BLaER1 treated with 17β-estradiol and CSF1 and Interleukin-3, amounts not matched to agents 10 nM and 100 nM (cell line): ENCODE measurements at regions not wholly inside any gene's neighbourhood (a gene's known extent, or its start where the extent isn't known, plus 50 kb on each side); places are given as distances from the start of the nearest gene placed in this dataset.

Experiments
- H3K27ac ChIP-seq, 11 experiments: shearing (Covaris generic); formaldehyde crosslinking; 2 replicates each; pipeline ENCODE4 v1.8.1; 2022
- H3K27me3 ChIP-seq, 11 experiments: shearing (Covaris generic); formaldehyde crosslinking; 2 replicates each; pipeline ENCODE4 v1.8.1; 2022
- H3K36me3 ChIP-seq, 11 experiments: shearing (Covaris generic); formaldehyde crosslinking; 2 replicates each; pipeline ENCODE4 v1.8.1; 2022
- H3K4me1 ChIP-seq, 10 experiments: shearing (Covaris generic); formaldehyde crosslinking; 2 replicates each; pipeline ENCODE4 v1.8.1; 2022
- H3K4me2 ChIP-seq, 11 experiments: shearing (Covaris generic); formaldehyde crosslinking; 2 replicates each; pipeline ENCODE4 v1.8.1; 2022
- H3K4me3 ChIP-seq, 10 experiments: shearing (Covaris generic); formaldehyde crosslinking; 2 replicates each; pipeline ENCODE4 v1.8.1; 2022
- H3K9ac ChIP-seq, 11 experiments: shearing (Covaris generic); formaldehyde crosslinking; 2 replicates each; pipeline ENCODE4 v1.8.1; 2022
- H3K9me3 ChIP-seq, 11 experiments: shearing (Covaris generic); formaldehyde crosslinking; replicated peaks in 1 of 11; 2 replicates each; pipeline ENCODE4 v1.8.1; 2022
- H4K20me1 ChIP-seq, 11 experiments: shearing (Covaris generic); formaldehyde crosslinking; 2 replicates each; pipeline ENCODE4 v1.8.1; 2022
- Cebpa-rat ChIP-seq, 11 experiments: shearing (Covaris generic); IDR thresholded peaks; 2 replicates each; pipeline ENCODE4 v1.8.1; 2022

DNA sequence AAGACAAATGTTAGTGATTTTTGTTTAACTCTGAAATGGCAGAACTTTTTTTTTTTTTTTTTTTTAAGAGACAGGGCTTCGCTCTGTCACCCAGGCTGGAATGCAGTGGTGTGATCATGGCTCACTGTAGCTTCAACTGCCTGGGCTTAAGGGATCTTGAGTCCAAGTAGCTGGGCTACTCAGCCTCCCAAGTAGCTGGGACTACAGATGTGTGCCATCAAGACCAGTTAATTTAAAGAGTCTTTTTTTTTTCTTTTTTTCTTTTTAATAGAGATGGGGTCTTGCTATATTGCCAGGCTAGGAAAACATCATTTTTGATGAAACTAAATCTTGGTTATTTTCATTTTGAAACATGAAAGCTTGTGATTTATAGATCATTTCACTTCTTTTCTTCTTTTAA is 91.6 kb upstream of the PTCH1 start:
- TF ChIP-seq Cebpa-rat (IDR thresholded peaks at IDR 0.05), result no peak
- no peak overlapping the region for H3K9ac ChIP-seq
- no peak overlapping the region for H3K4me3 ChIP-seq
- H3K36me3 ChIP-seq, result no peaks in the 10 kb centered on the region
- H3K4me1 ChIP-seq, result no peaks in the 10 kb centered on the region
- H3K9me3 ChIP-seq, result peaks cover 0 to 8% (median under 1%) of the 10 kb centered on the region in 11 experiments; a peak in 5 of 22 replicates
- H3K27me3 ChIP-seq, result no peaks in the 10 kb centered on the region
- no peak overlapping the region for H3K4me2 ChIP-seq
- no peak overlapping the region for H3K27ac ChIP-seq
- no peaks in the 10 kb centered on the region for H4K20me1 ChIP-seq

DNA sequence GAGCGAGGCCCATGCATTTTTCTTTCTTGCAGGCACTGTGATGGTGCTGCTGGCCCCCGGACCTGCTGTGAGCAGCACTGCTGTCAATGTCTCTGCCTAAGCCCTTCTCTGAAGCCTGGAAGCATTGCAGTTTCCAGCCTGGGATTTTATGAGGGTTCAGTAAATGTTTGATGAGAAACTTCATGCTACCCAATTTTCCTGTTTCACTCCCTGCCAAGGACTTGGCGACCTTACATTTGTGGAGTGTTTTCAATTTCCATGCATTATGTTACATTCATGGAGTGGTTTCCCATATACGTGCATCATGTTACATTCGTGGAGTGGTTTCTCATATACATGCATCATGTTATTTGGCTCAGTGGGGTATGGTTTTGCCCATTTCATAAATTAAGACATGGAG is 90.7 kb upstream of the PTCH1 start:
- Histone ChIP-seq H3K4me1 (no peaks in the 10 kb centered on the region), H3K27me3 (no peaks in the 10 kb centered on the region), H3K4me2 (no peak overlapping the region), H3K9me3 (peaks cover 0 to 3% (median 0%) of the 10 kb centered on the region in 11 experiments; a peak in 1 of 22 replicates), H3K36me3 (no peaks in the 10 kb centered on the region), H4K20me1 (no peaks in the 10 kb centered on the region), H3K27ac (no peak overlapping the region), H3K9ac (no peak overlapping the region), H3K4me3 (no peak overlapping the region)
- no peak for TF ChIP-seq Cebpa-rat (IDR thresholded peaks at IDR 0.05)

DNA sequence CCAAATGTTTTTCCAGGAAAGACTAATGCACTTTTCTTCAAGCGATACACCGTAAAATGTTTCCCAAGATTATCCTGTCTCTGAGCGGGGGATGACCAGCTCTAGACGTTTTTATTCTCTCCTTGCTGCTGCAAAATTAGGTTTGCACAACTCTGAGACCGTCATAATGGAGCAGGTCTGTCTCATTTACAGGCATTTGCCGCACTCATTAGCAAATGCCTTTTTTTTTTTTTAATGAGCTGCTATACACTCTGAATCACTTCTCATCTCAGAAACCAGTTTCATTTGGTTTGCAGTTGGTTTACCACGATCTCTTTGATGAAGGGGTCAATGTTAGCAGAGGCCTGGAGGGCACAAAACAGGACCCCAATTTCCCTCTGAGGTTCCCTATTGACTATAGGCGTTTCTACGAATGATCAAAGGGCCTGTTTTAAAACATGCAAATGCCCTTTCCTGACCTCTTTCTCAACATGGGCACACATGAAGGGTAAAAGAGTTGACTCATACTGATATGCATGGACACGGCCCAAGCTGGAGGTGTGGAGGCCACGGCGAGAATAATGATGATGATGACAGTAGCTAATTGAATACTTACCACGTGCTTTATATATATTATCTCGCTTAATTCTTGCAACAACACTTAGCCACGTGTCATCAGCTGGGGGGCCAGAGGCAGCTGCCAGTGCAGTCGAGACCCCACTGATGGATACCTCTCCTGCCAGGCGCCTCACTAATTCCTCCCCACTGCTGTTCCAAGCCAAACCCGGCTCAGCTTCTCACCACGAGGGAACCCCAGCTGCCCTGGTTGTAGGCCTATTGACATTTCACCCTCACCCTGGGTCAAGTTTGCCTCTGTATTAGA is 89.9 kb upstream of the PTCH1 start:
- H3K9ac ChIP-seq, result no peak overlapping the region
- no peaks in the 10 kb centered on the region for H3K36me3 ChIP-seq
- H3K4me2 ChIP-seq, result no peak overlapping the region
- no peak overlapping the region for H3K27ac ChIP-seq
- H3K27me3 ChIP-seq, result no peaks in the 10 kb centered on the region
- H3K9me3 ChIP-seq, result no peaks in the 10 kb centered on the region
- H4K20me1 ChIP-seq, result no peaks in the 10 kb centered on the region
- H3K4me1 ChIP-seq, result no peaks in the 10 kb centered on the region
- no peak overlapping the region for H3K4me3 ChIP-seq
- TF ChIP-seq Cebpa-rat (IDR thresholded peaks at IDR 0.05), result no peak

GRCh38 chr9:95605816-95606488 is 89.2 kb upstream of the PTCH1 start:
- TF ChIP-seq Cebpa-rat (IDR thresholded peaks at IDR 0.05), result no peak
- Histone ChIP-seq H3K4me1 (no peaks in the 10 kb centered on the region), H3K9me3 (no peaks in the 10 kb centered on the region), H3K27ac (no peak overlapping the region), H3K4me2 (no peak overlapping the region), H3K36me3 (no peaks in the 10 kb centered on the region), H4K20me1 (no peaks in the 10 kb centered on the region), H3K4me3 (no peak overlapping the region), H3K9ac (no peak overlapping the region), H3K27me3 (no peaks in the 10 kb centered on the region)

GRCh38 chr9:95605101-95605500 is 88.3 kb upstream of the PTCH1 start:
- Histone ChIP-seq H3K27ac (no peak overlapping the region), H3K27me3 (no peaks in the 10 kb centered on the region), H4K20me1 (no peaks in the 10 kb centered on the region), H3K4me2 (no peak overlapping the region), H3K9ac (no peak overlapping the region), H3K4me1 (no peaks in the 10 kb centered on the region), H3K4me3 (no peak overlapping the region), H3K36me3 (no peaks in the 10 kb centered on the region), H3K9me3 (no peaks in the 10 kb centered on the region)
- TF ChIP-seq Cebpa-rat (IDR thresholded peaks at IDR 0.05), result no peak

GRCh38 chr9:95598236-95598635 is 81.5 kb upstream of the PTCH1 start:
- H4K20me1 ChIP-seq, result no peaks in the 10 kb centered on the region
- no peak overlapping the region for H3K27ac ChIP-seq
- H3K4me1 ChIP-seq, result peaks cover 0 to 11% (median 2%) of the 10 kb centered on the region in 10 experiments; a peak in 5 of 20 replicates
- no peak overlapping the region for H3K9ac ChIP-seq
- no peaks in the 10 kb centered on the region for H3K36me3 ChIP-seq
- no peak for TF ChIP-seq Cebpa-rat (IDR thresholded peaks at IDR 0.05)
- H3K9me3 ChIP-seq, result no peaks in the 10 kb centered on the region
- H3K4me2 ChIP-seq, result no peak overlapping the region
- H3K4me3 ChIP-seq, result no peak overlapping the region
- H3K27me3 ChIP-seq, result no peaks in the 10 kb centered on the region

DNA sequence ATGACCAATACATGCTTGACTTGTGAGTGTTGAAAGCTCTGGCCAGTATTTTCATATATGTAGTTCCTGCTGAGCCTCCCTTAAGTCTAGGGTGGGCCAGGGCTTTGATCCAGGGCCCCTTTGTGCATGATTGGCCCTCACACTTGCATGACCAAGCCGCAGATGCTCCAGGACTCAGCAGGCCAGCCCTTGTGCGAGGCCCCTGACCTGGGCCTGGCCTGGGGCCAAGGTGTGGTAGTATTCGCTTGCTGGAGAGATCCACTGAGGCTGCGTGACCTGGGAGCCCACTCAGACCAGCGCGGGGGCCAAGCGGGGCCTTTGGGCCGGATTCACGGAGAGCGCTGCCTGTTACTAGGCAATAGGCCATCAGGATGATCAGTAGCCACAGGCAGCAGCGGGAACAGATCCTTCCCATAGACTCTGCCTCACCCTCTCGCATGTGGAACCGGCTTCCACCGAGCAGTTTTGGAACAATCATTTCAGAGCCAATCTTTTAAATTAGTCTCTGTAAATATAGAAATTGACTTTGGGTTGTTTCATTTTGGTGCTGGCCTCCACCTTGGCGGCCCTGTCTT is 79.0 kb upstream of the PTCH1 start:
- H3K36me3 ChIP-seq, result no peaks in the 10 kb centered on the region
- no peak overlapping the region for H3K9ac ChIP-seq
- H3K27ac ChIP-seq, result no peak overlapping the region
- H3K9me3 ChIP-seq, result no peaks in the 10 kb centered on the region
- no peak for TF ChIP-seq Cebpa-rat (IDR thresholded peaks at IDR 0.05)
- no peaks in the 10 kb centered on the region for H3K27me3 ChIP-seq
- peaks cover 0 to 11% (median 2%) of the 10 kb centered on the region in 10 experiments; a peak in 5 of 20 replicates for H3K4me1 ChIP-seq
- H4K20me1 ChIP-seq, result no peaks in the 10 kb centered on the region
- peak overlapping the region in 3 of 11 experiments; percentile 23 to 36 (median 24); a peak in 3 of 22 replicates for H3K4me2 ChIP-seq
- no peak overlapping the region for H3K4me3 ChIP-seq

DNA sequence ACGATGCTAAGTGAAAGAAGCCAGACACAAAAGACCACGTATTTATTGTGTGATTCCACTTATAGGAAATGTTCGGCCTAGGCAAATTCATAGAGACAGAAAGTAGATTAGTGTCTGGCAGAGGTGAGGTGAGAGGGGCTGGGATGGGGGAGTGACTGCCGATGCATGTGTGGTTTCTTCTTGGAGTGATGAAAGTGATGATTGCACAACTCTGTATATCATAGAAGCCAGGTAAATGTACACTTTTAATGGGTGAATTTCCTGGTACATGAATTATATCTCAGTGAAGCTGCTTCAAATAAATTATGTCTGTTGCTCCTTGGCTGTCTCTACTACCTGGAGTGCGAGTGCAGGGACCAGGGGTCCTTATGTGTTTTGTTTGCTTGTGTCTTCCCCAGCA is 76.2 kb upstream of the PTCH1 start:
- Histone ChIP-seq H3K4me1 (peaks cover 0 to 11% (median 2%) of the 10 kb centered on the region in 10 experiments; a peak in 5 of 20 replicates), H3K36me3 (no peaks in the 10 kb centered on the region), H3K9me3 (no peaks in the 10 kb centered on the region), H3K4me2 (no peak overlapping the region), H4K20me1 (no peaks in the 10 kb centered on the region), H3K27me3 (no peaks in the 10 kb centered on the region), H3K27ac (no peak overlapping the region), H3K9ac (no peak overlapping the region), H3K4me3 (no peak overlapping the region)
- TF ChIP-seq Cebpa-rat (IDR thresholded peaks at IDR 0.05), result 0 out of 22 replicates have a peak, but pooled peaks of 1 of the 11 experiments have one; percentile 23

GRCh38 chr9:95588724-95589588 is 72.2 kb upstream of the PTCH1 start:
- no peaks in the 10 kb centered on the region for H3K27me3 ChIP-seq
- H3K9ac ChIP-seq, result no peak overlapping the region
- no peaks in the 10 kb centered on the region for H3K9me3 ChIP-seq
- no peak overlapping the region for H3K4me2 ChIP-seq
- TF ChIP-seq Cebpa-rat (IDR thresholded peaks at IDR 0.05), result no peak
- no peaks in the 10 kb centered on the region for H4K20me1 ChIP-seq
- H3K36me3 ChIP-seq, result no peaks in the 10 kb centered on the region
- no peak overlapping the region for H3K27ac ChIP-seq
- peaks cover 0 to 6% (median 0%) of the 10 kb centered on the region in 10 experiments; a peak in 3 of 20 replicates for H3K4me1 ChIP-seq
- H3K4me3 ChIP-seq, result no peak overlapping the region
